ACHN (cell line): ENCODE measurements at regions not wholly inside any gene's neighbourhood (a gene's known extent, or its start where the extent isn't known, plus 50 kb on each side); places are given as distances from the start of the nearest gene placed in this dataset.
A peak's percentile ranks its signal among the peaks of the same experiment; 100 is the strongest.
"Not testable (repeated sequence)": the region's sequence is repeated elsewhere in the genome, so short reads cannot be mapped to it uniquely, and the experiment has no call there.

Experiments used
- DNase-seq: peaks from one replicate; pipeline ENCODE4 v3.0.0-alpha.2; 2015
- in situ Hi-C: cut with HindIII; loops from 2 replicates; pipeline ENCODE4 v1.10.0; 2017; ENCODE audit warnings: low sequenced_read_pairs, low pct_ligation_motif_present, low pct_unique_long_range_greater_than_20kb

- in situ Hi-C loops = no loop called here
- DNase-seq = no peak
Measured at GRCh38 chr4:65021737-65022136, 612.5 kb upstream of the TECRL start.

GRCh38 chr4:65021149-65021548, 611.9 kb upstream of the TECRL start:
- DNase-seq = no peak
- in situ Hi-C loops = no loop called here

DNA sequence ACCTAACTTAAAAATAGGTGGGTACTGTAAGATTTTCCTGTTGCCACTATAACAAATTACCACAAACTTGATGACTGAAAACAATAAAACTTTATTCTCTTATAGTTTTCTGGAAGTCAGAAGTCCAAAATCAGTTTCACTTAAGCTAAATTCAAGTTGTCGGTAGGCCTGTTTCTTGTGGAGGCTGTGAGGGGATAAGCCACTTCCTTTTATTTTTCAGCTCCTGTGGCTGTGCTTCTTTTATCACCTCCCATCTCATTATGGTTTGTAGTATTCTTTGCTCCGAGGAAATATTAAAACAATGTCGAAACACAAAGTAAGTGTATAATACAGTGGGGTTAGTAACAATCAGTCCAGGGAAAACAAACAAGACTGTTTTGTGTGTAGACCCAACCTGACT, 610.5 kb upstream of the TECRL start:
- in situ Hi-C loops = no loop called here
- DNase-seq = no peak

- DNase-seq = no peak
- in situ Hi-C loops = no loop called here
Measured at GRCh38 chr4:65018313-65018712, 609.1 kb upstream of the TECRL start.

- in situ Hi-C loops = no loop called here
- DNase-seq = no peak
Measured at GRCh38 chr4:65014078-65014477, 604.8 kb upstream of the TECRL start.

- DNase-seq = peak; percentile 48
- in situ Hi-C loops = no loop called here
Measured at GRCh38 chr4:65007841-65008439, 598.7 kb upstream of the TECRL start.

DNA sequence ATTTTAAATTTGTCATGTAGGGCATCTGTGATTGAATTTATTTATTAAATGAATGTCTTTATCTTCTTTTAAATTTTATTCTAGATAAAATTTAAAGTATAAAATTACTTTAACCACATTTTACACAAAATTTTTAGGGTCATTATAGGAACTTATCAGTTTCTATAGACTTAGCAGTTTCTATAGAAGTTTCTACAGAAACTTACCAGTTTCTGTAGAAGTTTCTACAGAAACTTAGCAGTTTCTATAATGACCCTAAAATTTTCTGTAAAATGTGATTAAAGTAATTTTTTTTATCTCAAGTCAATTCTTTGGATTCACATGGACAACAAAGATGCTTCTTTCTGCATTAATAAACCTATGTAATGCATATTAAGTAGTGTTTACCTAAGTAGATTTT, 565.9 kb upstream of the TECRL start:
- in situ Hi-C loops = no loop called here
- no peak for DNase-seq

- in situ Hi-C loops = no loop called here
- DNase-seq = no peak
Measured at GRCh38 chr4:64969081-64969480, 559.8 kb upstream of the TECRL start.

DNA sequence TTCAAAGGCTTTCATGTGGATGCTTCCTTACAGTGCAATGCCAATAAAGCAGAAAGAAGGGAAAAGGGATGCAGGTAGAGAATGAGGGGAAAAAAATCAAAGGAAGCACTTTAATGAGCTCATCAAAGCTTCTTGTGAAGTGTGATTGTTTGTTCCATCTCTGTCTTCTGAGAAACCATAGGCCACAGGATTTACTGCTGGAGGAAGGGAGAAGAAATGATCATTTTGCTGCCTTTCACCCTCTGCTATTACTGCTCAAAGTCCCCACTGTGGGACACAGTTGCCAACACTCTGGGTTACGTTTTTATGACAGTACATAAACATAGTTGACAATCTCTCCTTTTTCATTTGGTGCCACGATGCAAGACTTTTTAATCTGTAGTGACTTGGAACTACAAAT, 558.0 kb upstream of the TECRL start:
- in situ Hi-C loops = no loop called here
- no peak for DNase-seq

- in situ Hi-C loops = no loop called here
- no peak for DNase-seq
Measured at GRCh38 chr4:64960516-64960915, 551.3 kb upstream of the TECRL start.

- no peak for DNase-seq
- in situ Hi-C loops = no loop called here
Measured at GRCh38 chr4:64940698-64941097, 531.4 kb upstream of the TECRL start.

- DNase-seq = no peak
- in situ Hi-C loops = no loop called here
Measured at GRCh38 chr4:64935469-64936001, 526.3 kb upstream of the TECRL start.

DNA sequence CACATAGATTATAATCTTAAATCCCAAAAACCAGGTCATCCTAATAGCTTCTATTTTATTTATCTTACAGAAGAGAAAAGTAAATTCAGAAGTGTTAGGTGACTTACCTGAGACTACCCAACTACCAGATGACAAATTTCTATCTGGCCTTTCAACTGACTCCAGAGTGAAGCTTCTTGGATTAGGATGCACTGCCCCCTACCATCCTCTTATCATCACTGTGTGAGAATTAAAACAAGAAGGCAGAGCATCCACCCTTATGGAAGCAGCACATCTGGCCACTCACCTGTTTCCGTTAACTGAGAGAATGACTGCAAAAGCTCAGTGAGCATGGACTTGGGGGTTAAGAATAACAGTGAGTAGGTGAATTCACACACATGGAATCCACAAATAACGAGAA, 502.6 kb upstream of the TECRL start:
- no peak for DNase-seq
- in situ Hi-C loops = no loop called here

DNA sequence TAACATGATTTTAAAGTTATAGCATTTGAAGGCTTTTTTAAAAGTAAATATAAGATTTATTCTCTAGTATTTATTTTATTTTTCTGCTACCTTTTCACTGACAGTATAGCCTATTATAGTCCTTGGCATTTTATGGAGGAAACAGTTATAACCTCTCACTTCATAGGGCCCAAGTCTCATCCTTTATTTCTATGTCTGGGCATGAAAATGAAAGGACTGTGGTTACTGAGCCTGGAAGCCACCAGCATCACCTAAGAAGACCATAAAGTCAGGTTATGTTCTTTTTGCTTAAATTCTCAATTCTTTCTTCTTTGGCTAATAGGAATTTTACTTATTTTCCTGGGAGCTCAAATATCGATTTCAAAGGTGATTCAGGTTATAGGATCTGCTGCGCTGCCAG, 494.7 kb upstream of the TECRL start:
- in situ Hi-C loops = no loop called here
- no peak for DNase-seq

DNA sequence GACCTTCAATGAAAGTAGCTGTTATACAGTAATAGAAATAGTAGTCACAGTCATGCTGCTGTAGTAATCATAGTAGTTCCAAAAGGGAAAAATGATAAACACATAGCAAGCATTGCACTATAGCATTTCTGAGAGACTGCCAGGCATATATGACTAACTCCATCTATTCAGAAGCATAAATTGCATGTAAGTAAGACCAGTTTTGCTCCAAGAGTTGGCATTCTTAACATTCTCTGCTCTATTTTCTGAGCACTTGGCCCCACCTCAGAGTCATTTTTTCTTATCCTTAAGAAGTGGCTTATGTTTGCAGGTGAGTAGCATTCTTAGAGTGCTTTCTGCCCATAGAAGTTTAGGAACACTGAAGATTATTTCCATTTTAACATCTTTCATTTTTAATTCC, 490.3 kb upstream of the TECRL start:
- in situ Hi-C loops = no loop called here

GRCh38 chr4:64899030-64899429, 489.8 kb upstream of the TECRL start:
- DNase-seq, in situ Hi-C loops: not testable (repeated sequence)

More for the DNA sequence above, 490.3 kb upstream of the TECRL start:
- no peak for DNase-seq

DNA sequence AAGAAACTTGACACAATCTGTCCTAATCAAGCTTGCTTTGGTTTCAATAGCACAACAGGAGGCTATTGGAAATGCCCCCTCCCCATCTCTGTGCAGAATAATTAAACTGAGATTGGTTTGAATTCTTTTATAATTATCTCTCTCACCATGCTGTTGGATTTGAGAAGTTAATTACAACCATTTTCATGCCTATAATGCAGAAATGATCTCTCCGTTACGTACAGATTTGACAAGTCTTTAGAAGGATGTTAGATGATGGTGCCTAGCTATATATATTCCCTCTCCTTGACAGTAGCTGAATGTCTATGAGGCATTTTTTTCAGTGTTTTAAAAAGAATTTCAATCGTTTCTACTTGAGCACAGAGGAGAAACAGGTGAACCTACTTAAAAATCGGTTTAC, 488.4 kb upstream of the TECRL start:
- no peak for DNase-seq
- in situ Hi-C loops = no loop called here

GRCh38 chr4:64895031-64895430, 485.8 kb upstream of the TECRL start:
- no peak for DNase-seq
- in situ Hi-C loops = no loop called here

GRCh38 chr4:64893205-64893604, 484.0 kb upstream of the TECRL start:
- no peak for DNase-seq
- in situ Hi-C loops = no loop called here

GRCh38 chr4:64889906-64890610, 480.8 kb upstream of the TECRL start:
- in situ Hi-C loops = no loop called here
- no peak for DNase-seq
